ENCODE measurements at regions not wholly inside any gene's neighbourhood (a gene's known extent, or its start where the extent isn't known, plus 50 kb on each side); places are given as distances from the start of the nearest gene placed in this dataset.

DNA sequence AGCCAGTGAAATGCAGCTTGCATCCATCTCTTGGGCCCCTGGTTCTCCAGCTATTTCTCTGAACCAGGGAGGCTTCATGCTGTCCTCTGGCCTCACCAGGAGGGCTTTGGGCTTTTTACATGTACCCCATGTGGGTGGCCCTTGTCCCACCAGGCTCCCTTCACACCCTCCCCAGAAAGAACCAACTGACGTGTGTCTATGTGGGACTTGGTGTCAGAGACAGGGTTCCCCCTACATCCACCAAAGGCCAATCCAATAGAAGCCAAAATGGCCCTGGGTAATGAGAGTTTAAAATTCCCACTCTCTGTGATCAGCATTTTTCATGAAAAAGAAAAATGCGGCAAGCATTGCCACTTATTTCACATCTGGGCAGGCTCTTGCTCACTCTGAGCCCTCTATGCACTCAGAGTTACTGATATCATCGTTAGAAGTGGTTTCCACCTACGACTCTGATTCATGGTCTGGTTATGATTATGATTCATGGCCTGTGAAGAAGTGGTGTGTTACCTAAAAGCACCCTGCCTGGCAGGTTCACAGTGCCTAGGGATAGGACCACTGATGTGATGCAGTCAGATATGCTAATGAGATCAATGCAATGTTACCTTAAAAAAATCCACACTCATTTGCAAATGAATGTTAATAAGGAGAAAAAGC, 133.5 kb downstream of the BUB3 start:
- TF ChIP-seq, protein P1, sequence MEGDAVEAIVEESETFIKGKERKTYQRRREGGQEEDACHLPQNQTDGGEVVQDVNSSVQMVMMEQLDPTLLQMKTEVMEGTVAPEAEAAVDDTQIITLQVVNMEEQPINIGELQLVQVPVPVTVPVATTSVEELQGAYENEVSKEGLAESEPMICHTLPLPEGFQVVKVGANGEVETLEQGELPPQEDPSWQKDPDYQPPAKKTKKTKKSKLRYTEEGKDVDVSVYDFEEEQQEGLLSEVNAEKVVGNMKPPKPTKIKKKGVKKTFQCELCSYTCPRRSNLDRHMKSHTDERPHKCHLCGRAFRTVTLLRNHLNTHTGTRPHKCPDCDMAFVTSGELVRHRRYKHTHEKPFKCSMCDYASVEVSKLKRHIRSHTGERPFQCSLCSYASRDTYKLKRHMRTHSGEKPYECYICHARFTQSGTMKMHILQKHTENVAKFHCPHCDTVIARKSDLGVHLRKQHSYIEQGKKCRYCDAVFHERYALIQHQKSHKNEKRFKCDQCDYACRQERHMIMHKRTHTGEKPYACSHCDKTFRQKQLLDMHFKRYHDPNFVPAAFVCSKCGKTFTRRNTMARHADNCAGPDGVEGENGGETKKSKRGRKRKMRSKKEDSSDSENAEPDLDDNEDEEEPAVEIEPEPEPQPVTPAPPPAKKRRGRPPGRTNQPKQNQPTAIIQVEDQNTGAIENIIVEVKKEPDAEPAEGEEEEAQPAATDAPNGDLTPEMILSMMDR (optimal IDR thresholded peaks at IDR 0.05 in 1 of 3, IDR thresholded peaks at IDR 0.05 in 1 of 3, conservative IDR thresholded peaks at IDR 0.05 in 1 of 3; ENCODE audit: extremely low read depth in 1 of 3, insufficient read depth in 2 of 3, low read length in 3 of 3), result no peak
- no peak for TF ChIP-seq EZH2 (IDR thresholded peaks at IDR 0.05; ENCODE audit: low read length)
